SU-DHL-6 (cell line): ENCODE measurements at regions not wholly inside any gene's neighbourhood (a gene's known extent, or its start where the extent isn't known, plus 50 kb on each side); places are given as distances from the start of the nearest gene placed in this dataset.

Experiments used
- H2AFZ ChIP-seq: fragments of 200-600 bp; sonication (generic); 2 replicates; pipeline ENCODE4 v1.6.1; 2014; ENCODE audit warnings: low read depth, mild to moderate bottlenecking, moderate library complexity, mixed read lengths, antibody characterized with exemption, low read length; ENCODE audit not compliant: severe bottlenecking
- H3F3A ChIP-seq: fragments of 200-600 bp; shearing (Covaris generic); 2 replicates; pipeline ENCODE4 v1.6.0; 2016; ENCODE audit warnings: antibody characterized with exemption, mild to moderate bottlenecking; ENCODE audit not compliant: insufficient read depth
- H3K27ac ChIP-seq: fragments of 200-600 bp; sonication (generic); 2 replicates; pipeline ENCODE4 v1.5.1; 2016; ENCODE audit warnings: low read depth, mild to moderate bottlenecking, low read length, moderate library complexity, mixed read lengths
- H3K27me3 ChIP-seq: fragments of 200-600 bp; sonication (generic), shearing (Covaris generic); 2 replicates; pipeline ENCODE4 v1.6.0; 2014; ENCODE audit warnings: mild to moderate bottlenecking, low read length
- H3K36me3 ChIP-seq: fragments of 200-600 bp; sonication (generic); 2 replicates; pipeline ENCODE4 v1.6.1; 2014; ENCODE audit warnings: mild to moderate bottlenecking, low read length, mixed read lengths
- H3K4me2 ChIP-seq: fragments of 300-600, 200-600 bp; shearing (Covaris generic), sonication (generic); 2 replicates; pipeline ENCODE4 v1.6.0; 2014; ENCODE audit warnings: low read length, low read depth, mild to moderate bottlenecking; ENCODE audit not compliant: poor library complexity, severe bottlenecking
- H3K4me3 ChIP-seq: fragments of 200-600 bp; sonication (generic); 2 replicates; pipeline ENCODE4 v1.5.1; 2014; ENCODE audit warnings: antibody characterized with exemption, low read length, mild to moderate bottlenecking, mixed read lengths; ENCODE audit not compliant: insufficient read depth, poor library complexity, severe bottlenecking
- H3K79me2 ChIP-seq: fragments of 200-600 bp; sonication (generic); 2 replicates; pipeline ENCODE4 v1.6.1; 2014; ENCODE audit warnings: mild to moderate bottlenecking, low read length, moderate library complexity; ENCODE audit not compliant: insufficient read depth
- H3K9ac ChIP-seq: fragments of 200-600 bp; sonication (generic); 2 replicates; pipeline ENCODE4 v1.7.0; 2014; ENCODE audit warnings: mild to moderate bottlenecking, low read length
- H3K9me2 ChIP-seq: fragments of 200-600 bp; sonication (generic); replicated peaks from 2 replicates; pipeline ENCODE4 v1.6.1; 2014; ENCODE audit warnings: low read length; ENCODE audit not compliant: insufficient read depth
- H3K9me3 ChIP-seq: fragments of 200-600 bp; sonication (generic); 2 replicates; pipeline ENCODE4 v1.6.1; 2014; ENCODE audit warnings: low read length, mixed read lengths; ENCODE audit not compliant: insufficient read depth
- H4K20me1 ChIP-seq: fragments of 200-600 bp; sonication (generic); 2 replicates; pipeline ENCODE4 v1.6.1; 2014; ENCODE audit warnings: low read depth, mild to moderate bottlenecking, antibody characterized with exemption, low read length, moderate library complexity, mixed read lengths
- EZH2phosphoT487 ChIP-seq: fragments of 200-600 bp; sonication (generic), shearing (Covaris generic); conservative IDR thresholded peaks from 2 replicates; pipeline ENCODE4 v1.6.1; 2018; ENCODE audit warnings: mild to moderate bottlenecking, antibody characterized with exemption, low read length, moderate library complexity, mixed read lengths
- TF ChIP-seq, protein P1 (sequence below): fragments of 200-600 bp; sonication (generic); IDR thresholded peaks from one replicate; pipeline ENCODE4 v1.5.1; 2017; ENCODE audit warnings: antibody characterized with exemption, mild to moderate bottlenecking, low read length, moderate library complexity; ENCODE audit not compliant: insufficient read depth, poor library complexity, severe bottlenecking

DNA sequence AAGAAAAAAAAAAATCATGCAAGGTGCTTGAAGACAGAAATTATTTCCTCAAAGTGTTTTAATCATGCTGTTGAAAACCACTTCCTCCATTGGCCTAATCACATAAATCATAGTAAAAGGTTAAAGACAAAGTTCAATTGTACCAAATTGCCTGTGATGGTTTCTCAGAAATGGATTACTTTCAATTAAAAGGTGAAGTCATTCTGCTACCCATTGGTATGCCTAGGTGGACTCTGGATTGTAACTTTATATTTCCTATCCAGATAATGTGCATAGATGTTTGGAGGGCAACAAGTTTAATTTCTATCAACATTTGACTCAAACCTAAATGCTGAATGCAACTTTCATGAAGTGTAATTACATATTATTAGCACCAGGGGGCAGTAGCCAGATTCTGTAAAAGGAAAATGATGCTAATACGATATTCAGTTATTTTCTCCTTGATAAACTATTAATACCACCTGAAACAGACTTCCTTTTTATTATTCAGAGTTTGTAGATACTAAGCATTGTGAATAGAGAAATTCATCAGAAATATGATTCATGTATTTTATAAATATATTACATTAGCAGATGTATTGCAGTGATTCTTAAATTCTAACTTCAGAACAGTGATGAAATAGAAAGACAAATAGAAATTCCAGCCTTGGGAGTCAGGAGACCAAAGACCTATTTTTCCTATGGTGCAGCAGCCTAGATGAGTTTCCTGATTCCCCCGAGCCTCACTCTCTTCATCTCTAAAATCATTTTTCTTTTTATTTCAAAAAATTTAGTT is 148.2 kb downstream of the CAAP1 start:
- H4K20me1 ChIP-seq, result no peaks in the 10 kb centered on the region
- TF ChIP-seq, protein P1, sequence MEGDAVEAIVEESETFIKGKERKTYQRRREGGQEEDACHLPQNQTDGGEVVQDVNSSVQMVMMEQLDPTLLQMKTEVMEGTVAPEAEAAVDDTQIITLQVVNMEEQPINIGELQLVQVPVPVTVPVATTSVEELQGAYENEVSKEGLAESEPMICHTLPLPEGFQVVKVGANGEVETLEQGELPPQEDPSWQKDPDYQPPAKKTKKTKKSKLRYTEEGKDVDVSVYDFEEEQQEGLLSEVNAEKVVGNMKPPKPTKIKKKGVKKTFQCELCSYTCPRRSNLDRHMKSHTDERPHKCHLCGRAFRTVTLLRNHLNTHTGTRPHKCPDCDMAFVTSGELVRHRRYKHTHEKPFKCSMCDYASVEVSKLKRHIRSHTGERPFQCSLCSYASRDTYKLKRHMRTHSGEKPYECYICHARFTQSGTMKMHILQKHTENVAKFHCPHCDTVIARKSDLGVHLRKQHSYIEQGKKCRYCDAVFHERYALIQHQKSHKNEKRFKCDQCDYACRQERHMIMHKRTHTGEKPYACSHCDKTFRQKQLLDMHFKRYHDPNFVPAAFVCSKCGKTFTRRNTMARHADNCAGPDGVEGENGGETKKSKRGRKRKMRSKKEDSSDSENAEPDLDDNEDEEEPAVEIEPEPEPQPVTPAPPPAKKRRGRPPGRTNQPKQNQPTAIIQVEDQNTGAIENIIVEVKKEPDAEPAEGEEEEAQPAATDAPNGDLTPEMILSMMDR, result peak; percentile 54
- no peak for TF ChIP-seq EZH2phosphoT487
- no peaks in the 10 kb centered on the region for H3K36me3 ChIP-seq
- H3K9ac ChIP-seq, result no peak overlapping the region
- no peaks in the 10 kb centered on the region for H3F3A ChIP-seq
- no peaks in the 10 kb centered on the region for H3K27me3 ChIP-seq
- no peak overlapping the region for H3K27ac ChIP-seq
- no peaks in the 10 kb centered on the region for H3K79me2 ChIP-seq
- no peaks in the 10 kb centered on the region for H3K9me3 ChIP-seq
- H3K4me3 ChIP-seq, result no peak overlapping the region
- no peak overlapping the region for H2AFZ ChIP-seq
- H3K4me2 ChIP-seq, result no peak overlapping the region
- no peaks in the 10 kb centered on the region for H3K9me2 ChIP-seq

DNA sequence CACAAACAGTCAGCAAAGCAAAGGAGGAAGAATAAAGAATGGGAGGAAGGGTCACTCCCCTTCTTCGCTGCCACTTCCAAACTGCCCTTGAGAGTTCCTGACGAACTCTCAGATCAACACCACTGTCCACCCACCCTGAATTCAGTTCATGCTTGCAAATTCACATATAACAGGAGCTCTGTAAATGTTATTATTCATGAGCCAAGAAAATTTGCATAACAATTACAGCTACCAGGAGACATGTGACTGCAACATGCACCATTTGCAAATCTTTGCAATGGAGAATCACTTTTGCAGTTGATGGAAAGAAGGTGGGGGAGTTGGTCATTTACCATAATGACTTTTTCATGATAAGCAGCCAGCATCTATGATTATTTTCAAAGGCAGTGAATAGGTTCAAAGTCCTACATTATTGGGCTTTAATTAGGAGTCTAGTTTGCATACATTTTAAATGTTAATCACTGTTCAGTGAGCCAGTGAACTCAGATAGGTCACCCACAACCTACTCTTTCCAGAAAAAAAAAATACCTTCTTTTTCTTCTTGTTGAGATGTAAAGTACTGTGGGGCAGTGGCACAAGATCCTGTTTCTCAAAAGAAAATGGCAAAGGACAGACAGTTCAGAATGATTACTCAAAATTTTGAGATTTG is 149.7 kb downstream of the CAAP1 start:
- no peak overlapping the region for H3K4me3 ChIP-seq
- TF ChIP-seq, protein P1, result no peak
- TF ChIP-seq EZH2phosphoT487, result no peak
- H3K79me2 ChIP-seq, result no peaks in the 10 kb centered on the region
- no peak overlapping the region for H2AFZ ChIP-seq
- H3K4me2 ChIP-seq, result no peak overlapping the region
- H3K27me3 ChIP-seq, result no peaks in the 10 kb centered on the region
- no peaks in the 10 kb centered on the region for H3K36me3 ChIP-seq
- H3K9ac ChIP-seq, result no peak overlapping the region
- no peaks in the 10 kb centered on the region for H3F3A ChIP-seq
- no peaks in the 10 kb centered on the region for H3K9me2 ChIP-seq
- no peak overlapping the region for H3K27ac ChIP-seq
- H4K20me1 ChIP-seq, result no peaks in the 10 kb centered on the region
- H3K9me3 ChIP-seq, result no peaks in the 10 kb centered on the region

DNA sequence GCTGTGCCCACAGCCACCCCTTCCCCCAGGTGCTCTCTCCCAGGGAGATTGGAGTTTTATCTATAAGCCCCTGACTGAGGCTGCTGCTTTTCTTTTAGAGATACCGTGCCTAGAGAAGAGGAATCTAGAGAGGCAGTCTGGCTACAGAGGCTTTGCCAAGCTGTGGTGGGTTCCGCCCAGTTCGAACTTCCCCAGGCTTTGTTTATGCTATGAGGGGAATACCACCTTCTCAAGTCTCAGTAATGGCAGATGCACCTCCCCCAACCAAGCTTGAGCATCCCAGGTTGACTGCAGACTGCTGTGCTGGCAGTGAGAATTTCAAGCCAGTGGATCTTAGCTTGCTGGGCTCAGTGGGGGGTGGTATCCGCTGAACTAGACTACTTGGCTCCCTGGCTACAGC is 157.4 kb downstream of the CAAP1 start:
- Histone ChIP-seq H3K36me3 (no peaks in the 10 kb centered on the region), H3K9ac (no peak overlapping the region), H3K79me2 (no peaks in the 10 kb centered on the region), H3K27me3 (no peaks in the 10 kb centered on the region), H3K27ac (no peak overlapping the region), H4K20me1 (no peaks in the 10 kb centered on the region), H3K4me2 (no peak overlapping the region), H3K9me2 (no peaks in the 10 kb centered on the region), H3K9me3 (no peaks in the 10 kb centered on the region), H3K4me3 (no peak overlapping the region), H3F3A (no peaks in the 10 kb centered on the region), H2AFZ (no peak overlapping the region)
- TF ChIP-seq, protein P1, result no peak
- TF ChIP-seq EZH2phosphoT487, result no peak
